ENCODE measurements at regions not wholly inside any gene's neighbourhood (a gene's known extent, or its start where the extent isn't known, plus 50 kb on each side); places are given as distances from the start of the nearest gene placed in this dataset.

DNA sequence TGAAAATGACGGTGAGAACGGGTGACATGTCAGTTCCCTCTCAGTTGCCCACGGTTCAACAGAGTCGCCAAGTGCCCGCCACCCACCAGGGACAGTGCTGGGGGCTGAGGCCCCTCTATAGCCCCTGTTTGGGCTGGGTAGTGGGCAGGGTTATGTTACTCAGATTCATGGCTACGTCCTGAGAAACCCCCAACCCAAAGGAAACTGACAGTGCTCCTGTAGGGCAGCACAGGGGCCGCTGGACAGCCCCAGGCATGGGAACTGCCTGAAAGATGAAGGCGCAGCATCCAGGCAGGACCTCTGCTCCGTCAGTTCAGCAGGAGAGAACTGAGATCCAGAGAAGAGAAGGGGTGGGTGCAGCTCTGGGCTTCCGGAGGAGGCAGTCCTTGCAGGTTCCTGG, 118.9 kb upstream of the PMEPA1 start:
- no peak overlapping the region for H3K4me3 ChIP-seq
- no peaks in the 10 kb centered on the region for H3K4me1 ChIP-seq (replicated peaks in 1 of 2)
- H3K27me3 ChIP-seq: no peaks in the 10 kb centered on the region
- TF ChIP-seq, protein P1, sequence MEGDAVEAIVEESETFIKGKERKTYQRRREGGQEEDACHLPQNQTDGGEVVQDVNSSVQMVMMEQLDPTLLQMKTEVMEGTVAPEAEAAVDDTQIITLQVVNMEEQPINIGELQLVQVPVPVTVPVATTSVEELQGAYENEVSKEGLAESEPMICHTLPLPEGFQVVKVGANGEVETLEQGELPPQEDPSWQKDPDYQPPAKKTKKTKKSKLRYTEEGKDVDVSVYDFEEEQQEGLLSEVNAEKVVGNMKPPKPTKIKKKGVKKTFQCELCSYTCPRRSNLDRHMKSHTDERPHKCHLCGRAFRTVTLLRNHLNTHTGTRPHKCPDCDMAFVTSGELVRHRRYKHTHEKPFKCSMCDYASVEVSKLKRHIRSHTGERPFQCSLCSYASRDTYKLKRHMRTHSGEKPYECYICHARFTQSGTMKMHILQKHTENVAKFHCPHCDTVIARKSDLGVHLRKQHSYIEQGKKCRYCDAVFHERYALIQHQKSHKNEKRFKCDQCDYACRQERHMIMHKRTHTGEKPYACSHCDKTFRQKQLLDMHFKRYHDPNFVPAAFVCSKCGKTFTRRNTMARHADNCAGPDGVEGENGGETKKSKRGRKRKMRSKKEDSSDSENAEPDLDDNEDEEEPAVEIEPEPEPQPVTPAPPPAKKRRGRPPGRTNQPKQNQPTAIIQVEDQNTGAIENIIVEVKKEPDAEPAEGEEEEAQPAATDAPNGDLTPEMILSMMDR (IDR thresholded peaks at IDR 0.05): no peak
- no peak for TF ChIP-seq POLR2A (IDR thresholded peaks at IDR 0.05)
- H3K27ac ChIP-seq: no peak overlapping the region
- DNase-seq: no peak
- no peaks in the 10 kb centered on the region for H3K36me3 ChIP-seq (replicated peaks in 1 of 2)
- WGBS, 4 donors: 86 to 96% (median 87%) methylated on average over 5 to 10 of the region's 10 CpGs; no CpG with 5 or more reads in 1 of the 4 donors
- intact Hi-C loops (cut with DNase I): no loop called here
- no peaks in the 10 kb centered on the region for H3K9me3 ChIP-seq (replicated peaks in 1 of 3)

DNA sequence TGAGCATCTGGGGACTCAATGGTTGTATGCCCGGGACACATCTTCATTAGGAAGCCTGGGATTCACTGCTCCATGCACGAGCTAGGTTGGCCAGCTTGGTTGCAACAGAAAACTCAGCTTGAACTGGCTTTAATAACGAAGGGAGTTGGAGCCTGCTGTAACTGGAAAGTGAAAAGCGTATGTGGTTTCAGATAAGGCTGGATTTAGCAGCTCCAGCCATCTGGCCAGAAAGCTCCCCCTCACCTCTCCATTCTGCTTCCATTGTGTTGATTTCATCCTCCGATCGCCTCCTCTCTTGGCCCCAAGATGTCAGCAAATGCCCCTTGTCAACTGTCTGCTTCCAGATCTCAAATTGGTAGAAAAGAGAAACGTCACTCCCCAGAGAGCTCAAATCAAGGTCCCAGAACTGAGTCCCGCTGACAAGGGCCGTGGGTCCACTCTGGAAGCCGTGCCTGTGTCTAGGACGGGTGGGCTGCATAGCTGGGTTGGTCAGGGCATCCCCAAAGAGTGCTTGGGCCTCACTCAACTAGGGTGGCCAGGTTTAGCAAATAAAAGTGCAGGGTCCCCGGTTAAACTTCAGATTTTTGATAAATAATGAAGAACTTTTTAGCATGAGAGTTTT, 117.0 kb upstream of the PMEPA1 start:
- intact Hi-C loops (cut with DNase I): no loop called here
- 79 to 91% (median 86%) methylated on average over 12 of the region's 12 CpGs for WGBS, 4 donors
- H3K9me3 ChIP-seq (replicated peaks in 1 of 3): no peaks in the 10 kb centered on the region
- H3K4me1 ChIP-seq (replicated peaks in 1 of 2): no peaks in the 10 kb centered on the region
- no peaks in the 10 kb centered on the region for H3K36me3 ChIP-seq (replicated peaks in 1 of 2)
- H3K4me3 ChIP-seq: no peak overlapping the region
- H3K27me3 ChIP-seq: no peaks in the 10 kb centered on the region
- no peak for DNase-seq
- TF ChIP-seq, protein P1 (IDR thresholded peaks at IDR 0.05): no peak
- no peak for TF ChIP-seq POLR2A (IDR thresholded peaks at IDR 0.05)
- no peak overlapping the region for H3K27ac ChIP-seq

DNA sequence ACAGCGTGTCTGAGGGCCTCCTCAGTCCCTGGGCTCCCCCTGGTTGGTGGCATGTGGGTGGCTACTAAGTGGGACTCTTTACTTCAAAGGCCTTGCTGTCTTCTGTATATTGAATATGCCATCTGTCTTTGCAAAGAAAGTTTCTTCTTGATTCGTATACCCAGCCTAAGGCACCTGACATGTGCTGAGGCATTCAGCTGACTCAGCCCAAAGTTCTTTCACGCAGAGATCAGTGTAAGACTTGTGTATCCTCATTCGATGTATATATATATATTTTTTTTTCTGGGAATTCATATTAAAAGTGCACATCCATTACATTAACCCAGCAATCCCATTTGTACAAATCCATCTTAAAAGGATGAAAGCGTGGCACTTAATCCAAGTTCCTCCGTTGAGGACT, 115.1 kb upstream of the PMEPA1 start:
- Histone ChIP-seq H3K27ac (no peak overlapping the region), H3K4me1 (replicated peaks in 1 of 2) (no peaks in the 10 kb centered on the region), H3K36me3 (replicated peaks in 1 of 2) (no peaks in the 10 kb centered on the region), H3K27me3 (peaks cover 2% of the 10 kb centered on the region), H3K9me3 (replicated peaks in 1 of 3) (no peaks in the 10 kb centered on the region), H3K4me3 (no peak overlapping the region)
- intact Hi-C loops (cut with DNase I): no loop called here
- no peak for DNase-seq
- WGBS, 4 donors: 84 to 91% (median 88%) methylated on average over 6 of the region's 6 CpGs
- TF ChIP-seq POLR2A (IDR thresholded peaks at IDR 0.05): no peak
- TF ChIP-seq, protein P1 (IDR thresholded peaks at IDR 0.05): no peak

DNA sequence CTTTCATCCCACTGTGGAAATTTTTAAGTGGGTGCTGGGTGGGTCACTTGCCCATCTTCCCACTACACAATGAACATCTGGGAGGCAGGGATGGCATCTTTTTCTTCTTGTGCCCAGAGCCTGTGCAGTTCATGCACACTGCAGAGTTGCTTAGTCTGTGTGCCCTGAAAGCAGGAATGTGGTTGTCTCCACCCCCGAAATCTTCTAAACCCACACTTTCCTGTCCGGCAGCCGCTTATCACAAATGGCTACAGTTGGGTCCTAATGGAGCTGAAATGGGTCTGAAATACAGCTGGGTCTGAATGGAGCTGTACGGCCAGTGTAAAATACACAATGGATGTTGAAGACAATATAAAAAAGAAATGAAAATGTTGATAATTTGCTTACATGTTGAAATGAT, 112.1 kb upstream of the PMEPA1 start:
- intact Hi-C loops (cut with DNase I): no loop called here
- no peaks in the 10 kb centered on the region for H3K36me3 ChIP-seq (replicated peaks in 1 of 2)
- no peak overlapping the region for H3K27ac ChIP-seq
- no peaks in the 10 kb centered on the region for H3K9me3 ChIP-seq (replicated peaks in 1 of 3)
- H3K4me1 ChIP-seq (replicated peaks in 1 of 2): no peaks in the 10 kb centered on the region
- no peak for DNase-seq
- H3K4me3 ChIP-seq: no peak overlapping the region
- 69 to 80% (median 73%) methylated on average over 4 of the region's 4 CpGs for WGBS, 4 donors
- TF ChIP-seq POLR2A (IDR thresholded peaks at IDR 0.05): no peak
- TF ChIP-seq, protein P1 (IDR thresholded peaks at IDR 0.05): no peak
- peaks cover 3% of the 10 kb centered on the region for H3K27me3 ChIP-seq
